Cardiac fibroblast (primary cell): ENCODE measurements at regions not wholly inside any gene's neighbourhood (a gene's known extent, or its start where the extent isn't known, plus 50 kb on each side); places are given as distances from the start of the nearest gene placed in this dataset.
A peak's percentile ranks its signal among the peaks of the same experiment; 100 is the strongest.

Experiments used
- DNase-seq, 2 donors: peaks; one replicate each; pipeline versions ENCODE4 v3.0.0 to v3.0.0-alpha.2; 2010; ENCODE audit warnings: low read depth in 2 of 2
- H3K4me3 ChIP-seq, 2 donors: replicated peaks in 1 of 2; 1 replicate in 1 of 2; 2 replicates in 1 of 2; pipeline ENCODE4 v1.5.1; 2011; ENCODE audit warnings: low read depth in 2 of 2, low read length in 2 of 2, mild to moderate bottlenecking in 2 of 2, moderate library complexity in 1 of 2
- CTCF ChIP-seq: IDR thresholded peaks from one replicate; pipeline ENCODE4 v1.5.1; 2011; ENCODE audit warnings: low read depth, mild to moderate bottlenecking, low read length, inconsistent platforms

- TF ChIP-seq CTCF, result no peak
- no peak overlapping the region for H3K4me3 ChIP-seq
- DNase-seq, result no peak
These were observed 192.7 kb downstream of the BTG1 start for GRCh38 chr12:91952916-91953315.

- no peak for TF ChIP-seq CTCF
- peak in 1 of 2 donors; percentile 63 for DNase-seq
- no peak overlapping the region for H3K4me3 ChIP-seq
These were observed 194.1 kb downstream of the BTG1 start for GRCh38 chr12:91951571-91951970.

GRCh38 chr12:91948504-91948903 lies 197.1 kb downstream of the BTG1 start:
- DNase-seq, result no peak
- no peak overlapping the region for H3K4me3 ChIP-seq
- TF ChIP-seq CTCF, result no peak

- no peak overlapping the region for H3K4me3 ChIP-seq
- no peak for TF ChIP-seq CTCF
- no peak for DNase-seq
These were observed 198.2 kb downstream of the BTG1 start for GRCh38 chr12:91947459-91947858.

GRCh38 chr12:91944637-91945036 lies 201.0 kb downstream of the BTG1 start:
- TF ChIP-seq CTCF, result no peak
- no peak overlapping the region for H3K4me3 ChIP-seq

GRCh38 chr12:91940826-91941570 lies 204.6 kb downstream of the BTG1 start:
- TF ChIP-seq CTCF, result no peak
- DNase-seq, result peak in 1 of 2 donors; percentile 27
- no peak overlapping the region for H3K4me3 ChIP-seq

More at GRCh38 chr12:91944637-91945036, 201.0 kb downstream of the BTG1 start:
- no peak for DNase-seq

- no peak for DNase-seq
- no peak overlapping the region for H3K4me3 ChIP-seq
- no peak for TF ChIP-seq CTCF
These were observed 205.3 kb downstream of the BTG1 start for GRCh38 chr12:91940322-91940721.
